HG03139 (cell line): ENCODE measurements at regions not wholly inside any gene's neighbourhood (a gene's known extent, or its start where the extent isn't known, plus 50 kb on each side); places are given as distances from the start of the nearest gene placed in this dataset.
"Not testable (repeated sequence)": the region's sequence is repeated elsewhere in the genome, so short reads cannot be mapped to it uniquely, and the experiment has no call there.

Source experiments
- ATAC-seq: cut with Tn5 transposase; IDR thresholded peaks from one replicate; pipeline ENCODE4 v1.9.1; 2021; ENCODE audit not compliant: unreplicated experiment

DNA sequence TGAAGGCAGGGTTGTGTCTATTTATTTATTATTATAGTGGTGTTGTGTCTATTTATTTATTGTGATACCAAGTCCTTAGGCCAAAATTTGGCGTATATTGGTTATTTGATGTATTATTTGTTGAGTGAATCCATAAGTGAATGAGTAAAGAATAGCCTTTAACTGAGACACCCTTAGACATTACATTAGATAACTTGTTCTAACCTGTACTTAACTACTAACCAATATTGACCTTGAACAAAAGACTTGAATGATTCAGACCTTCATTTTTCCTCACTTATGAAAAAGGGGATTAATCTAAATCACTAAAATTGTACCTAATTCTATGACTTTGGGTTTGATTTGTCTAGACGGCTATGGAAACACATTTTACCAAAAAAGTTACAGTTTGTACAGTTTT, 370.5 kb downstream of the JRKL start:
- ATAC-seq, result no peak

DNA sequence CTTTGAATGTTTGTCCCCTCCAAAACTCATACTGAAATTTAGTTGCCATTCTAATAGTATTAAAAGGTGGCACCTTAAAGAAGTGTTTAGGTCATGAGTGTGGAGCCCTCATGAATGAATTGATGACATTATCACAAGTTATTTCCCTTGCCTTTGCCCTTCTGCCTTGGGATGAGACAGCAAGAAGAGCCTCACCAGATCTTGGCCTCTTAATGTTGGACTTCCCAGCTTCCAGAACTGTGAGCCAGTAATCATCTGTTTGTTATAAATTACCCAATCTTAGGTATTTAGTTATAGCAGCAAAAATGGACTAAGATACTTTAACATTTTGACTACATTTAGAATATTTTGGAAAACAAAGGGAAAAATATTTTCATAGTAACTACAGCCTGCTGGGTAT, 371.0 kb downstream of the JRKL start:
- no peak for ATAC-seq

DNA sequence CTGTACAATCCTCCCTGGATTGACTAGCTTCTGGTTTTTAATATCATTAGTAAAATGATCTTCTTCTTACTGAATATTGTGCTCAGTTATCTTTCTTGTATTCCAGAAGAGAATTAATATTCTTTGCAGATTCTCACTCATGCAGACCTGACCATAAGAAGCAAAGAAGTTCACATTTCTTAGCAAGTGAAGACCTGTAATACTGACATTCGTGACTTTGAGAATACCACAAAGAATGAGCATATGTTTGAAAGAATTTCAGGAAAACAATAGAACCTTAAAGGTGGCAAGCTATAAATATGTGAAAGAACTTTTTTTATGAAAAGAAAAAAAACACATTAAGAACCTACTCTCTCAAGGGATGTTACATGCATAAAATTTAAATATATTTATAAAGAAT, 371.6 kb downstream of the JRKL start:
- no peak for ATAC-seq

DNA sequence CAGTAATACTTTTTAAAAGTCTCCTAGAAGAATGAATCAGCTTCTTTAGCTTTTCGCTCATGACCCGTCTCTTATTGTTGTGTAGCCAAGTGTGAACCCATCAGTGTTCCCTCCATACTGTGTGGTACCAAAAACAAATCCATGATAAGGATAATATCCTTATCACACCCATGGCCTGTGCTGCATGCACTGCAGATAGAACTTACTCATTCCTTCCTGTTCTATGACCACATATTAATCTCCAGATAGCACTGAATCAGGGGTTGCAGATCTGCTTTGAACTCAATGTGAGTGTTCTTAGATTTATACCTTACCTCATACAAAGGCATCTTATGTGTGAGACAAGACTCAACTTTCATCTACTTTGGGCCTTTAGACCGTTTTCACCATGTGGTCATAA, 373.4 kb downstream of the JRKL start:
- ATAC-seq, result no peak

DNA sequence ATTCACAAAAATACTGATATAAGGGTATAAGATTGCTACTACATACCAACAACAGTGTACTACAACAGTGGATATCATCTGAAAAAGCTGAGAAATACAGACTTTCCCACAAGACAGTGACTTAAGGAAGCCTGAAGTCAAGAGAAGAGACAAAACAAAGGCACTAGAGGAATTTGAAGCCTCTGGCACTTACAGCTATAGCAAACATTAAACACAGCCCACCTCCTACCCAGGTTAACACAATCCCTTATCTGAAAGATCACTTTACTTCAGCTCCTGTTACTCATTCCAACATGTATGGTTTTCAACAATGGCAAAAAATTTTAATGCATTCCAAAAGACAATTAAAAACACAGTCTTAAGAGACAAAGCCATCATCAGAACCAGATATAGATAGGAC, 388.5 kb downstream of the JRKL start:
- ATAC-seq, result no peak

DNA sequence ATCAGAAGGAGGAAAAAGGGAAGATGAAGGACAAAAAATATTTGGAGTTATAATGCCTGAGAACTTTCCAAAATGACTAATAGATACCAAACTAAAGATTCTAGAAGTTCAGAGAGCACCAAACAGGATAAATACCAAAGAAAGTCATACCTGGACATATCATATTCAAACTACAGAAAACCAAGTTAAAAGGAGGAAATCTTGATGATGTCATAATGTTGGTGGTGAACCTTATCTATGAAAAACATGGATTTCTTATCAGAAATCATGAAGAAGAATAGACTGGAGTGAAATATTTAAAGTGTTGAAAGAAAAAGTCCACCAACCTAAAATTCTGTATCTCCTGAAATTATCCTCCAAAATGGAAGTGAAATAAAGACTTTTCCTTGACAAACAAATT, 389.2 kb downstream of the JRKL start:
- ATAC-seq, result no peak

DNA sequence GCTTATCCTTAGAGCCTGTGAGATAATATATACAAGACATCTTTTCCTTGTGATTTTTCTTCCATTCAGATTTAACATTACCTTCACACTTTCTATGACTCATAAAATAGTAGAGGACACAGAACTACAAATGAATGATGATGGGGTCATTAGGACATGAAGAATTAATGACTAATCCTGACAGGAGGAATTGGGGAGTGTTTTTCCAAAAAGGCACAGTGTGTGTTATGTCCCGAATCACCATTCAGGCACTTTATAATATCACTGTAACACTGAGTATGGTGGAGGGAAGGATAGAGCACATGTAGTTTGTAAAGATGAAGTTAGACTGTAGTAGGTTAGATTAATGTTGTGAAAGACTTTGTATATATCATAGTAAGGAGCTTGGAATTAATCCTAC, 391.3 kb downstream of the JRKL start:
- ATAC-seq, result no peak

DNA sequence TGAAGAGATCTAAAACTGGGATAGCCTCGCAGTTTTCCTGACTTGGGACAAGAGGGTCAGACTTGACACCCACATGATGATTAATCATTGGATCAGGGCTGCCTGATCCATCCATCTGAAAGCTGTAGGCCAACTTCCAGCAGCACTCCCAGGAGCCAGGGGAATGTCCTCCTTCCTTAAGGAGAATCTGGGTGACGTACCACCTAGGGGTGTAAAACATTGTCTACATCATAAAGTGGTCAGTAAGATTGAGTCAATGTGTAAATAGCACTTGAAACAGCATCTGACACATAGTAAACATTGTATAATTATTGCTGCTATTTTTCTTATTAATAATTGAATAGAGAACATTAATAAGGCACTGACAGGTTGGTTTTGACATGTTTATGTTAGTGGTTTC, 392.8 kb downstream of the JRKL start:
- no peak for ATAC-seq

DNA sequence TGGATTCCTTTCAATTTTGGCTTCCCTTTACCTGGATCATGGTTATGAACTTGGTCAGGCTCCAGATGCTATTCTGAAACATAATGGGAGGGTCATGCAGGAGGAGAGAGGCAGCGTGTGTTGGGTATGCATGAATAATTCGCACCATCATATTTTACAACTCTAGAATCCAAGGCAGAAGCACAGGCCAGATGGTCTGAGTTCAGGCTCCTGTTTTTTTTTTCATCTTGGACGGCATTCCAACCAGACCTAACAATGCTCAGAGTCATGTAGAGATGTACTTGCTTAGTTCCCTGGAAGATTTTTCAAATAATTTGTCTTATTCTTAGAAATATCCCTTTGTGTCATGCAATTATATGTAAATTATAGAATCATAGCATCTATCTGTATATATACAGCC, 393.5 kb downstream of the JRKL start:
- ATAC-seq, result no peak

DNA sequence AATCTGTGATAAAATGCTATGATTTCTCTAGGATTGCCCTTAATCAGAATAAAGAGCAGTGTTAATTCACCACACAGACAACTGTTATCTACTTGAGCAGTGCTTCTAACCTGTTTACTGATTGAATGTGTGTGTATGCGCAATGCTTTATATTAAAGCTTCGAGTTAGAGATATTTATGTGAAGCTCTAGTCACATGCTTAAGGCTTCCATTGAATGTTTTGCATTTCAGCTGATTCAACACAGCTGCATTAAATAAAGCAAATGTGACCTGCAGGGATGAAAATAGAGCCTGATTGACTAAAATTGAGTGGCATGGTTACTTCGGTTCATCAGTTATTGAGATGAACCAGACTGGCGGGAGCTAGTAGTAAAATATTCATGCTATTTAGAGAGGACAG, 395.3 kb downstream of the JRKL start:
- ATAC-seq, result no peak

DNA sequence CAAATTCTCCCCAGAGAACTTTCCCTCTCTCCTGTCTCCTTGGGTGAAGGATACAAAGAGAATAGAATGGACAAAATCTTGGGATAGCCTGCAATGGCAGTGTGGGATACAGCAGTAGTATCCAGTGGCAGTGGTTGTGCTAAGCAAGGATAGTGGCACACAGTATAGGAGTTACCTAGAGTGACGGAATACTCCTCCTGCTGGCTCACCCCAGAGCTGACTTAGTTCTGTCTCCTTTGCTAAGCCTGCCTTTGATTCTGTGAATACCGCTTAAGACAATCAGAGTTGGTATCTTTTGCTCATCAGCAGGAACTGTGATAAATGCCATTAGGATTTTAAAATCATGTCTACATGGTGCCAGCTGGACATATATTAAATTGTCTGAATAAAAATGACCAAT, 404.3 kb downstream of the JRKL start:
- ATAC-seq, result no peak

DNA sequence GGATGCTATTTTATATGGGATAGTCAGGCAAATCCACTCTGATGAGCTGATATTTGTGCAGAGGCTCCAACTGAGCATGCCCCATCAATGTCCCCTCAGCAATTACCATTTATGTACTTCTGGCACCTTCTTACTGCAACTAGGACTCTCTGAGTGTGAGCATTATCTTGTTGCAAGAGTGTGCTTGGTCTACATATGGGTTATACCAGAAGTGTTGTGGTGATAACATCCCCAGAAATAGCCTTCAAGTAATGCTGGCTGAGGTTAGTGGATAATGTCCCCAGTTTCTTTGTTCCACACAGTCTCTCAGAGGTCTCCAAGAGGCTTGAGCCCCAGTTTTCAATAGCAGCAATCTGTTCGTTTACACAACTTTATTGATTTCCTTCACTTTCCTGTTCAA, 408.6 kb downstream of the JRKL start:
- no peak for ATAC-seq

DNA sequence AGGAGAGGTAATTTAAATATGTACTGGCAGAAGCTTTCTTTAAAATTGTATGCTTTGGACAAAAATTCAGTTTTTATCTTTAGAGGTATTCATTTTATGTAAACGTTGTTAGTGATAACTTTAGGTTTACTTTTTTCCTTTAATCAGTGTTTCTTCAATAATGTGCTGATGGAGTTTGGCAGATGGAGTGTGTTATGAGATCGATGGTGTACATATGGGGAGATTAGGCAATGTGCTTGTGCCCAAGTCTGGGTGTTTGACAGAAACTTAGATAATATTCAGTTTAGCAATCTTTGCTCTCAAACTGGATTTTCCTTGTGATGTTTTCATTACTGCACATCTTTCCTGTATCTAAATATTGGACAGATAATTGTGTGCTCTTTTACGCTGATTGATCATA, 425.4 kb downstream of the JRKL start:
- ATAC-seq, result no peak

DNA sequence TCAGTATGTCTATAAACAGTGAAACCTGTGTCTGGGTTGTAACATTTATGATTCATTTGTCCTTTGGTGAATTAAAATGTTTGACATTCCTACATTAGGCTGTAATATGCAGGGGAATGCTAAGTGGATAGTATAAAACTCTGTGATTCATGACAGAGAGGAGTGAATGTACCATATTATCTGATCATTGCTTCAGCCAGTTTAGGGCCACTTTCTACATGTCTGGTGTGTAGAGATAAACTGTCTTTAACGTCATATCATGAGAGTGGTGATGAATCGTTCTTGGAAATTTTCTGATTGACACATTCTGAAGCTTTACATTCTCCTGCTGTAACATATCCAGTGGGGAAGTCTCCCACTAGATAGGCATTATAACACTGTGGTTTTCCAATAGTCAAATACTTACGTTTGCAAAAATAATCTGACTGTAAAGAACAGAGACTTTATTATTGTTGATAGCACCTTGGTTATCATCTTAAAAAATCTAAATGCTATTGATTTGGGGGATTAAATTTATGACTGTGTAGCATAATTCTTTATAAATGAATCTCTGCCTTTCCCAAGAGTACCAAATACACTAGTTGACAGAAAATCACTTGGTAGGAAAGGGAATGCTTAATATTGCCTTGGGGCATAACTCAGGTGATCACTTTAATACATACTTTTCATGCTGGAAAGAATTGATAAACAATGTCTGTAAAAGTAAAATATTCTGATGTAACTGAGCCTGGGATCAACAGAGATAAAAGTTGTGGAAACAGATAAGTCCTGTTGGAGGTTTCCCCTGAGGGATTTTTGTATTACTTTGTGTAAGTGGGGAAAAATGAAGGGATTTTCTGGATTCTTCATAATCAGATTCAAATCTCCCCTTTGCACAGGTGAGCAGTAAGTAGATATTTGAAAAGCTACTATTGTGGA, 427.9 kb downstream of the JRKL start:
- no peak for ATAC-seq

DNA sequence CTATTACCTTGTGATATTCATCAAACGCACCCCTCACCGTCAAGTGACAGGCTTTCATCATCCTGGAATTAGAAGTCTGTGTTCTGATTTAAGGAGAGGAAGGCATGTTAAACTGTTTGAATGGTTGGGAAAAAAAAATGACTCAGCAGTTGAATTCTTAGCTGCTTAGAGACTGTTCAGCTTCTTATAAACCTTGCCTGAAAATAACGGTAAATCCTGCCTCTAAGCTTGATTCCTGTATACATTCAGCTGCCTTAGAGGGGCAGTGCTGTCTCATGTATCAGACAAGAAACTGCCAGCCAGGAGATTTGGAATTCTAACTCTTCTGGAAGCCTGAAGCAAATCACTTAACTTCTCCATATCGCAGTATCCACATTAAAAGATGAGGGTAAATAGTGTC, 437.4 kb downstream of the JRKL start:
- no peak for ATAC-seq

DNA sequence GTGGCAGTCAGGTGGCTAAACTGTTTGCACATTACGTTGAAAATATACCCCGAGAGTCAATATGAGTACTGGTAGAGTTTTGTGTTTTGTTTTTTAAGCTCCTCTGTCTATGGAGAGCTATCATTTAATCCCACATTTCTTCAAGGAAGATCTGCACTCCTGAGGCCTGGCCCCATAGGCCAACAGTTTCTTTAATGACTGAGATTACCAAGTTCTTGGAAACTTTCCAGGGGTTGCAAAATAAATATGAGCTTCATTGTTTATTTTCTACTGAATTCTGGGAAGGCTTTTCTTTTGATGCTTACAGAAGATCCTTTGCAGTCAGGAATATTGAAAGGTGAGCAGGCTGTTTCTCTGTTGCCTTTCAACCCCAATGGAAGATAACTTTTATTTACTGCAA, 452.0 kb downstream of the JRKL start:
- no peak for ATAC-seq

DNA sequence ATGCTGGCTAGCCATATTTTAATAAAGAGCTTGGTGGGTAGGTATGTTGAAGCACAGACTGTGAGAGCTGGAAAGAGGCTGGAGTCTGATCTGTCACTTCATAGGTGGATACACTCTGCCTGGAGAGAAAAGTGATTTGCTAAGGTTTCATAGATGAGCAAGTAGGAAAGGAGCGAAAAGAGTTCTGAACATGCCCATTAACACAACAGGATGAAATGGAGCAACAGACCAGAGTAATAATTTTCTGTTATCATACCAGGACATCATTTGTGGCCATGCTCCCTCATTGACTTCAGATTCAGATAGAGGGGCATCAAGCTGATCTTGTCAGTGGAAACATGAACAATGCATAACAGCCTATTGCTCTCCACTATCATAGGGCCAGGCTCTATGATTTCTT, 452.9 kb downstream of the JRKL start:
- no peak for ATAC-seq

DNA sequence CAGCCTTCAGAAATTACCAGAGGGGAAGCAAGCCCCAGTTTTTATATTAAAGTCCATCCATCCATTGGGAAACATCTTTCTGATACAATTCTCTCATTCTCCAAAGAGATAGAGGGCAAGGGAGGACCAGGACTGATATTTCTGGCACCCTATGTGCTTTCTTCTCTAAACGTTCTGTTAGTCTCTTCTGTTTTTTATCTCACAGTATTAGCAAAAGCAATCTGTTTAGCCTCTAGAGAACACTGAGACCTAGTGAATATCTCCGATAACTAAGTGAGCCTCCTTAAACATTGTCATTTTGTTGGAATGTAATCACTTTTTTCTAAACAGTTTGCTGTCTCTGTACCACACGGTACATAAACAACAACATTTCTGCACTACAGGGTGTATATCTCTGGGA, 464.6 kb downstream of the JRKL start:
- no peak for ATAC-seq

DNA sequence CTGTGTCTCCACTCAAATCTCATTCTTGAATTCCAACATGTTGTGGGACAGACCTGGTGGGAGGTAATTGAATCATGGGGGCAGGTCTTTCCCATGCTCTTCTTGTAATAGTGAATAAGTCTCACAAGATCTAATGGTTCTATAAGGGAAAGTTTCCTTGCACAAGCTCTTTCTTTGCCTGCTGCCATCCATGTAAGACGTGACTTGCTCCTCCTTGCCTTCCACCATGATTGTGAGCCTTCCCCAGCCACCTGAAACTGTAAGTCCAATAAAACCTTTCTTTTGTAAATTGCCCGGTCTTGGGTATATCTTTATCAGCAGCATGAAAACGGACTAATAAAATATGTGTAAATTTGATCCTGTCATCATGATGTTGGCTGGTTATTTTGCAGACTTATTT, 471.9 kb downstream of the JRKL start:
- not testable (repeated sequence) for ATAC-seq

DNA sequence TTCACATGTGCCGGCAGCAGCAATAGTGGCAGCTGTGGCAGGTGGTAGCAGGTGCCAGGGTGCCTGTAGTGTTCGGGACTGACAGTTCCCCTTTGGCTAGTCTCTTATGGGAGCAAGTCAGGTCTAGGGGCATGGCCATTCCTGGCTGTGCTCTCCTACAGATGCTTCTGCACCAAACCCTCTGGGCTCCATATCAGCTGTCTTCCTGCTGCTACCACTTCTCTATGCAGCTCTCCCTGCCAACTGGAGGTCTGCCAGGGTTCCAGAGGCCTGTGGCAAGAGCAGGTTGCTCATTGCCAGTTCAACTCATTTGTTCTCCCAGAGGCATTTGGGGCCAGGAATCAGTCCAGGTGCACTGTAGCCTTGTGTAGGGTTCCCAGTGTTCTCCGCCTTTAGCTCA, 473.7 kb downstream of the JRKL start:
- ATAC-seq, result no peak

DNA sequence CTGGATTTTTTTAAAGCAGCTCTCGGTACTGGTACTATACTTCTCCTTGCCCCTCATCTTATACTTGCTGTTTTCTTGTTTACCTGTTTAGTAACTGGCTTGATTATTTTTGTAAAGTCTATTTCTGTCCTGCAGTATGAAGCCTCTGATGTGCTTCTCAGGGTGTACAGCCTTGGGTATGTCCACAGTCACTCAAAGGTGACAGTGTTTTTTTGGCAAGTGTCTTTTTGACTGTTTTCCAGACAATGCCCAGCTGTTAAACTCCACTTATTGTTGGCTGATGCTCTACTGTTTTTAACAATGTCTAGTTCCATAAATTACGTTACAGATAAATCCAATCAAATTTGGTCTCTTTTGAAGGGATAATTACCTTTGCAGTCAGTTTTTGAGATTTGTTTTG, 475.2 kb downstream of the JRKL start:
- ATAC-seq, result no peak

DNA sequence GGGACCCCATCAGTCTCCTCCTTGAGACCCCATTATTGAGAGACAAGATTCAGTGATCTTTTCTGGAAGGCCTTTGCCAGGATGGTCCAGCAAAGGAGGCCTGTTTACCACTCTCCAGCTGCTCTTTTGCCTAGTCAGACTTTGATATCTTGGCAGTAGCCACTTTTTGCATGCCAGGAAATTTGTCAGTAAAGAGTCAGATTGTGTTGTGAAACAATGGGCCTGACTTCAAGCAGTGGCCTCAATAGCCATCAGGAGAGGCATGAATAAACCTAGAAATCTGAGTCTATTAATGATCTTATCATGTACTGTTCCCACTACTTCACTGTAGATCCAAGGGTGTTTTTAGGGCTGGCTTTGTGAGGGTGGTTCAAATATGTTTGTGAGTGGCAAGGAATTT, 479.4 kb downstream of the JRKL start:
- ATAC-seq, result no peak

DNA sequence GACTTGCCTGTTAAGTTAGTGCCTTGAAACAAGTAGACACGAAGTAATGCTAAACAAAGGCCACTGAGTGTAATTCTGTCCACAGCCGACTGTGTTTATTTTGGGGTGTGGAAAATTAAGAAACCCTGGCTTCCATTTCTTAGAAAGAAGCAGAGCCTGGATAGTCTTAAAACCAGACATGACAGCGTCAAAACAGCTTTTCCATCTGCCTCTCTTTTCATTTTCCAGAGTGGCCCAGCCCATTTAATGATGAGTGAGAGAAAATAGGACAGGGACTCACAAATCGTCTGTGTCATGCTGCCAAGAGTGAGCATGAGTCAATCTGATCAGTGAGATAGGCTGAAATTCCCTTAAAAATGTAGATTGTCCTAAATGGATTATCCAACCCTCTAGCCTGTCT, 485.9 kb downstream of the JRKL start:
- no peak for ATAC-seq
